GM21390 (cell line): ENCODE measurements at regions not wholly inside any gene's neighbourhood (a gene's known extent, or its start where the extent isn't known, plus 50 kb on each side); places are given as distances from the start of the nearest gene placed in this dataset.
"Not testable (repeated sequence)": the region's sequence is repeated elsewhere in the genome, so short reads cannot be mapped to it uniquely, and the experiment has no call there.

Experiments
- ATAC-seq: cut with Tn5 transposase; IDR thresholded peaks from one replicate; pipeline ENCODE4 v1.9.1; 2021; ENCODE audit not compliant: unreplicated experiment

DNA sequence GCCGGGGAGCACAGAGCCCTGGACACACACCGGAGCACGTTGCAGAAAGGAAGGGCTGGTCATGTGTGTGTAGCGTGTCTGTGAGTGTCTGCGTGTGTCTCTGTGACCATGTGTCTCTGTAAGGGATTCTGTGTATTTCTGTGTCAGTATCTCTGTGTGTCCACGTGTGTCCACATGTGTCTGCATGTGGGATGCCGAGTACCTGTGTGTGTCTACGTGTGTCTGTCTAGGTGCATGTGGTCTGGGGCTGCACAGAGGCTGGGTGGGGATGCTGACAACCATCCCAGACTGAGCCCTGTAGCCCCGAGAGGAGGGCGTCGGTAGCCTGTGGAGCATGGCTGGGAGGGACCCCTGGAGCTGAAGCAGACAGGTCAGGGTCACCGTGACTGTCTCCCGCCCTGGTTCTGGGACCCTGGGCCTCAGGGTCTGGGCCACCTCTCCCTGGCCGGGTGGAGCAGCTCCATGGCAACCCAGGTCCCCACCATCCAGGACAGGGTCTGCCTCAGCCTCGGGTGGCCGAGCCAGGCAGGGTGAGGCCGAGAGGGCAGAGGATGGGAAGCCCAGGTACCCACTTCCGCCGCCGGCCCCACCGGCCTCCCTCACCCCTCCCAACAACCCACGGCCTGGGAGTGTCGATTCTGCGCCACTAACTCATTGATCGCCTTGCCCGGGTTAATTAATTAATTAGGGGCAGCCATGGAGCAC is 122.7 kb downstream of the FAM53A start:
- ATAC-seq, result no peak

DNA sequence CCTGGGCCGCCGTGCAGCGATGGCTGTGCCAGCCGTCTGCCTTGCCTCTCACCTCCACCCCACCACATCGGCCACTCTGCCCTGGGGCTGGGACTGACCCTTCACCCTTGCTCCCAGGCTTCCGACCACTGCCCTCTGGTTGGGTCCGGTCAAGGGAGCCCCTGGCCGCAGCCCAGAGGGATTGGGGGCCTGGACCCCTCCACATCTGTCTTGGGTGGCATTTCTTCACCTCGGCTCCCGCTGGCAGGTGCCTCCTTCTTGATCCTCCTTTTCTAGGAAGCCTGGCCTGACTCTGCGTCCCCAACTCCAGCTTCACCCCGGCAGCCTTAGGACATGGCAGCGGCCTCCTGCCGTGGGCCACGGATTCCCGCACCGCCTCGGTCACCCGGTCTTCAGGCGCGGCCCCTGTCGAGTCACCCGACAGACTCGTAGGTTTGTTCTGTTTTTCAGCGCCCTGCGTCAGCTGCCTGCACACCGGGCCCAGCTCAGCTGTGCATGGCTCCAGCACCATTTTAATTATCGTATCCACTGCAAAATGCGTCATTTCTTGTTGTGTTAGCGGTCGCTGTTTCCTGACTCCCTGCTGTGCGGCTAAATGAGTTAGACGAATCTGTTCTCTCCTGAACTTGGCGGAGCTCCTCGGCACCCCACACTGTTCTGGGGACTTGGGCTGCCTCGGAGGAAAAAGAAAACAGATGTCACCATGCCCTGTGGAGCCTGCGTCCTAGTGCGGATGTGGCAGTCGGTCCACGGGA is 124.0 kb downstream of the FAM53A start:
- no peak for ATAC-seq

GRCh38 chr4:1558205-1558604 is 125.9 kb downstream of the FAM53A start:
- no peak for ATAC-seq

DNA sequence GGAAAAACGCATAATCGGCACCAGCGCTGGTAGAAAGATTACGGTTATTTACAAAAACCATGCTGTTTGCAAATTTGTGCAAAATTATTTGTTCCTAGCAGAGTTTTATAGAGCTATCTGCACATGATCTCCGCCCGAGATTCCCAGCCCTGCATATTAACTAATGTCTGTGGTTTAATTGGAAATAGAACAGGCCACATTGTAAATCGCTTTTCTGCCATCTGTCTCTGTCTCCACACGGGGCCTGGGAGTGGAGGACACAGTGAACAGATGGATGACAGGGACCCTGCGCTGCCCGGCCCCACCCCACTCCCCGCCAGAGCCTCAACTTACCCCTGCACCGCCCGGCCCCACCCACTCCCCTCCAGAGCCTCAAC is 126.9 kb downstream of the FAM53A start:
- no peak for ATAC-seq

DNA sequence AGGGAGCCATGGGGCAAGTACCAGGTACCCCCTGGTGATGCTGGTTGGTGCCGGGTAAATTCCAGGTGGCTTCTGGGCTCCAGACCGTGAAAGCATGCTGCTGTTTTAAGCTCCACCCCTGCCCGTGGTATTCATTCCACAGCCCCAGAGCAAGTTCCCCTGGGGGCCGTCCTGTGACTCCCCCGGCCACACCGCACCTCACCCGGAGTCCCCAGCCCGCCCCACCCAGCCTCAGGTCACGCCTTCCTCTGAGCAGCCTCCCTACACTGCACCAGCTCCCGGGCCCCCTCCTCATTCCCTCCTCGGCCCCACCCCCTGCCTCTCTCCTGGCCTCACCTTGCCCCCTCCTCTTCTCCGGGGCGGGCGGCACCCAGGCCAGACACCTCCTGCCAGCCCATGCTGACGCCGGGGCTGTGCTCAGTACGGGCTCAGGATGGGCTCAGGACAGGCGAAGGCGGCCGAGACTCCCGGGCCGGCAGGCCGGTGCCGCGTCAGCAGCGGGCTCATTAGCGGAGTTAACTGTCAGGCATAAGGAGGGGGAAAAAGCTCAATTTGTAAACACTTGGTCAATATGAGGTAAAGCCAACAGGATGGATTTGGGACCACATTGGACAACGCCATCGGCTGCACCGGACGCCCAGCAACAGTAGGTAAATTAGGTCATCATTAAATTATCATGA is 127.4 kb downstream of the FAM53A start:
- no peak for ATAC-seq

- ATAC-seq, result no peak
Observed at GRCh38 chr4:1554876-1555265, 129.2 kb downstream of the FAM53A start.

GRCh38 chr4:1554246-1554875 is 129.8 kb downstream of the FAM53A start:
- no peak for ATAC-seq

GRCh38 chr4:1553365-1553764 is 130.7 kb downstream of the FAM53A start:
- ATAC-seq, result no peak

DNA sequence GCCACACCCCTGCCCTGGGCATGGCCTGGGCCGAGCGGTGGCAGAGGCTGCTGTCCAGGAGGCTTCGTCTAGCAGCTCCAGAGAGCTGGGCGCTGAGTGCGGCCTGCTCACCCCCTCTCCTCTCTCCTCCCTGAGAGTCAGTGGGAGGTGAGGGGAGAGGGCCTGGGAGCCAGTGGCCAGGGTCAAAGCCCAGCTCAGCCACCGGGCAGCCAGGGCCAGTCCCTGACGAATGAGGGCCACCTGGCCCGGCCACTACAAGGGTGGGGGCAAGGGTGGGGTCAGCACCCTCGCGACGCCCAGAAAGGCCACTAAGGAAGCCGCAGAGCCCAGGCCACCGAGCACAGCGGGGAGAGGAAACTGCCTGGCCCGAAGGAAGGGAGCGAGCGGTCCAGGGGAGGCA is 131.7 kb downstream of the FAM53A start:
- ATAC-seq, result no peak

- no peak for ATAC-seq
Observed at GRCh38 chr4:1551211-1551610, 132.9 kb downstream of the FAM53A start.

GRCh38 chr4:1550122-1551070 is 133.7 kb downstream of the FAM53A start:
- no peak for ATAC-seq

DNA sequence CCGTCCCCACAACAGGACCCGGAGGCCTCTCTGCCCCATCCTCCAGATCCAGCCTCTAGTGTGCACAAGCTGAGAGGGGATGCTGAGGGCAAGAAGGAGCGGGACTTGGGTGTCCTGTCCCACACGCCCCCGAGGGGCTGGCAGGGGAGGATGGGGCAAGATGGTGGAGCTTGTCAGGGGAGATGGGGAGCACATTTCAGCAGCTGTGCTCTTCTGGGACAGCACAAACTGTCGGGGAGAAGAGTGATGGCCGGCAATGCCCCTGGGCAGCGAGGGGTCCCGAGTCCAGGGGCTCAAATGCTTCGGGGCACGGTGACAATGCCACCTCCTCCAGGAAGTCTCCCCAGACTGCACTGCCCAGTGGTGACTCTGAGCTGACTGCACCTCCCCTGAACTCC is 134.5 kb downstream of the FAM53A start:
- no peak for ATAC-seq

DNA sequence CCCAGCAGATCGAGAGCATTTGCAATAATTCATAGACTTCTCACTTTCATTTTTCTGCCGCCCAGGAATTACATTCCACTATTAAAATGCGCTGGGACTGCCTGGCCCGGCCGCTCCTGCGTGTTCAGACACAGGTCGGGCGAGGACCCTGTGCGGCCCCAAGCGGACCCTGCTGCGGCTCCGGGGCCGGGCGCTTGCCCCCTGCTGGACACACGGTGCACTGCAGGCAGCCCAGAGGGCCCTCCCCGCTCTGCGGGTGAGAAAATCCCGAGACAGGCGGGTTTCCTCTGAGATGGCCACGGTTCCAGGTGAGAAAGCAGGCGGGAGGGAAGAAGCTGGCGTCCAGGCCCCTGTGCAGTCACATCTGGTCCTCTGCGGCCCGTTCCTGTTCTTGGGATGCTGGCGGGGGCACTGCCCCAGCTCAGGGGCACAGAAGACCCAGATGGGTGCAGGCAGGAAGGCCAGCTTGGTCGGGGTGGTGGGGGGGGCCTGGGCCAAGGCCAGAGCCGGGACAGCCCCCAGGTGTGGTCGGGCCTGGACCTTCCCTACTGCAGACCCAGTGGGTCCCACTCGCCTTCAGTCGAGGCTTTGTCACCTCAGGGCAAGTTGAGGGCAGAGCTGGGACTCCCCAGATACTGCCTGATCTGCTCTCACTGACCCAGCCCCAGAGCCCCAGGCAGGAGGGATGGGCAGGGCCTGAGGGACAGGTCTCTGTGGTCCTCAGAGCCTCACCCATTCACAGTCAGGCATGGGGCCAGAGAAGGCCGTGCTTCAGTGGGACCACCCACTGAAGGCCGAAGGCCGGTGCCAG is 135.1 kb downstream of the FAM53A start:
- ATAC-seq, result not testable (repeated sequence)

GRCh38 chr4:1547856-1548826 is 136.0 kb downstream of the FAM53A start:
- no peak for ATAC-seq

DNA sequence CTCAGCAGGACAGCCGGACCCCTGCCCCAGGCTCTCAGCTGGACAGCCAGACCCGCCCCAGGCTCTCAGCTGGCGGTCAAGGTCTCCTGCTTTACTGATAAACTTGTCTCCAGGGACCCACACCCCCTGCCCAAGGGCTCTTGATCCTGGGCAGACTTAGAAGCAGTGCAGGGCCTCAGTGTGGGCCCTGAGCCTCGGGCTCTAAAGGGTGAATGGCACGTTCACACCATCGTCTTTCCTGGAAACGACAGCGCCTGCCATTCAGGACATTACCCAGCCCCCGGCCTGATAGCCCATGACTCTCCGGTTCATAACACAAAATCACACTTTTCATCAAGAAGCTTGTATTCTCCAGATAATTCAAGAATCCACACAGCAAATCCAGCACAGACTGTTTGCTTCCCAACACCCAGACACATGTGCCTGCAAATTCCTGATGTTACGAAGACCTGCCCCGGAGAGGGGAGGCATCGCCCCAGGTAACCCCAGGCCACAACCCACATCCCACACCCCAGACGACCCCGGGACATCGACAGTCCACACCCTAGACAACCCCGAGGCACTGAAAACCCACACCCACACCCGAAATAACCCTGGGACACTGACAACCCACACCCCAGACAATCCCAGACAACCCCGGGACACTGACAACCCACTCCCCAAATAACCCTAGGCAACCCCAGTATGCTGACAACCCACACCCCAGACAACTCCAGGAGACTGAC is 136.8 kb downstream of the FAM53A start:
- ATAC-seq, result no peak

DNA sequence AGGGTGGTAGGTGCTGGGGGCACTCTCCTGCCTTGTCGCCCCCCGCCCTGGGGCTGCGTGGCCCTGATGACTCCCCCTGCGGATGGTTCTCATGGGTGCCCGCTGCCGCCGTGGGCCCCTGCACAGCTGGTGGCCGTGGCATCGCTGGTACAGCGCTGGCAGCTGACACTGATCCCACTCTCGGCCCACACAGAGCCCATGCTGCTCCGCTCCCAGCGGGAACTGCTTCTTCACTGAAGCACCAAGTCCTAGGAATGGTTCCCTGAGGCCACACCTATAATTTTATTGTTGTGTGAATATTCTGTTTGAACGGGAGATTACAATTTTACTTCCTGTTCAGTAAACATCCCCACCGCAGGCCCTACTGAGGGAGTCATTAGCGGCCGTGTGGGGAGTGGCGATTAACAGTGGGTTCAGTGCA is 138.6 kb upstream of the NKX1-1 start:
- no peak for ATAC-seq

GRCh38 chr4:1544435-1544834 is 138.2 kb upstream of the NKX1-1 start:
- not testable (repeated sequence) for ATAC-seq

DNA sequence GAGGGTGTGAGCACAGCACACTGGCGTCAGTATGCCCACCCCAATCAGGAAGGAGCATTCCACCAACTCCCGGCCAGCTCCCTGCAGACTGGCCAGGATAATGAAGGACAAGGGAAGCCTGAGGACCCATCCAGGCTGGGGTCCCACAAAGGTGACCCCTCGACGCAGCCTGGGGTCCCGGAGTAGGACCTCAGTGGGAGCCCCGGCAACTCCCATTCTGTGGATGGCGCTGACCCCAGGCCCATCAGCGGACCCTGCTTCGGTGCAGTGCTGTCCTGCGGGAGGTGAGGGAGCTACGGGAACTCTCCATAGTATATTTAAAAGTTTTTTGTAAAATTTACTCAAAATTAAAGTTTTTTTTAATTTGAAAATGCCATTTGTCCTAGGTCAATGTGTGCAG is 137.7 kb upstream of the NKX1-1 start:
- ATAC-seq, result no peak
